Thyroid gland (tissue), 4 donors: ENCODE measurements at regions not wholly inside any gene's neighbourhood (a gene's known extent, or its start where the extent isn't known, plus 50 kb on each side); places are given as distances from the start of the nearest gene placed in this dataset.

Experiments
- POLR2A ChIP-seq, 2 donors: fragments of 450-650 bp; IDR thresholded peaks; one replicate each; pipeline ENCODE4 v1.6.1; 2017; ENCODE audit warnings: antibody characterized with exemption in 2 of 2, mild to moderate bottlenecking in 2 of 2, moderate library complexity in 1 of 2
- TF ChIP-seq, protein P1 (sequence below), 6 experiments: fragments of 200-600 bp in 3 of 6; fragments of 450-650 bp in 3 of 6; sonication (generic) in 3 of 6; IDR thresholded peaks; one replicate each; pipeline ENCODE4 v1.5.1; 2016 to 2019; ENCODE audit warnings: antibody characterized with exemption in 6 of 6, mild to moderate bottlenecking in 2 of 6, inconsistent platforms in 1 of 6, moderate library complexity in 1 of 6

DNA sequence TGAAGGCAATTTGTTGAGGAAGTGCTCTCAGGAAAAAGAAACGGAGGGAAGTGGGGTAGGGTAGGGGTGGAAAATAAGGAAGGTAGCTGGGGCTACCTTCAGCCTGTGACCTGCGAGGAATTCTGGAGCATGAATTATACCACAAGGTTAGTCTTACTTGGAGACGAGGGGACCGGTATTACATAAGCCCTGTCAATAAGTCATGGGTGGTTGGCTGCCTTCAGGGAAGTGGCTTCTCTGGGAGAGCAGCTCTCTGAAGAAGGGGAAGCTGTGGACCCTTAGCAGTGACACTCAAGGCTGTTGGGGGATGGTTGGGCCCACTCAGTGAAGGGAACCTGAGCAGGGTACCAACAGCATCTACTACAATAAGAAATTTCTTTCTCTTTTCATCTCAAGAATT lies 111.3 kb downstream of the TNFSF18 start:
- TF ChIP-seq POLR2A (IDR thresholded peaks at IDR 0.05) = no peak
- TF ChIP-seq, protein P1, sequence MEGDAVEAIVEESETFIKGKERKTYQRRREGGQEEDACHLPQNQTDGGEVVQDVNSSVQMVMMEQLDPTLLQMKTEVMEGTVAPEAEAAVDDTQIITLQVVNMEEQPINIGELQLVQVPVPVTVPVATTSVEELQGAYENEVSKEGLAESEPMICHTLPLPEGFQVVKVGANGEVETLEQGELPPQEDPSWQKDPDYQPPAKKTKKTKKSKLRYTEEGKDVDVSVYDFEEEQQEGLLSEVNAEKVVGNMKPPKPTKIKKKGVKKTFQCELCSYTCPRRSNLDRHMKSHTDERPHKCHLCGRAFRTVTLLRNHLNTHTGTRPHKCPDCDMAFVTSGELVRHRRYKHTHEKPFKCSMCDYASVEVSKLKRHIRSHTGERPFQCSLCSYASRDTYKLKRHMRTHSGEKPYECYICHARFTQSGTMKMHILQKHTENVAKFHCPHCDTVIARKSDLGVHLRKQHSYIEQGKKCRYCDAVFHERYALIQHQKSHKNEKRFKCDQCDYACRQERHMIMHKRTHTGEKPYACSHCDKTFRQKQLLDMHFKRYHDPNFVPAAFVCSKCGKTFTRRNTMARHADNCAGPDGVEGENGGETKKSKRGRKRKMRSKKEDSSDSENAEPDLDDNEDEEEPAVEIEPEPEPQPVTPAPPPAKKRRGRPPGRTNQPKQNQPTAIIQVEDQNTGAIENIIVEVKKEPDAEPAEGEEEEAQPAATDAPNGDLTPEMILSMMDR (IDR thresholded peaks at IDR 0.05) = no peak
